HG03103 (cell line): ENCODE measurements at regions not wholly inside any gene's neighbourhood (a gene's known extent, or its start where the extent isn't known, plus 50 kb on each side); places are given as distances from the start of the nearest gene placed in this dataset.

ENCODE experiments used
- ATAC-seq: cut with Tn5 transposase; IDR thresholded peaks from one replicate; pipeline ENCODE4 v1.9.1; 2021; ENCODE audit warnings: low read depth; ENCODE audit not compliant: unreplicated experiment

GRCh38 chr18:29644276-29644675 is 1398.3 kb downstream of the DSC3 start:
- ATAC-seq = no peak

- no peak for ATAC-seq
Measured at GRCh38 chr18:29629493-29630036, 1413.0 kb downstream of the DSC3 start.

DNA sequence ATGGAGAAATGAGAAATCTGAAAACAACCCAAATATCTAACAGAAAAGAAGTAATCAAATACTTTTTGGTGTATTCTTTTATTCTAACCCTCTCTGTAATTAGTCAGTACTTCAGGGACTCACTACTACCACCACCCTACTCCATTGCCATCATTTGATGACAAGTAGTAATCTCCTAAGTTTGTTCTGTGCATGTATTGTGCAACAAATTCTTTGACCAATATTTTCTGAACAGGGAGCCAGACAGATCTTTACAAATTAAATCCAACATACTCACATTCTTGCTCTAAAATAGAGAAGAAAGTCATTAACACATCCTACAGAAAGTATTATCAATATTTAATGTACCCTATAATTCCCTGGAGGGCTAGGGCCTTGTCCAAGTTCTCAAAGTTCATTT is 1416.4 kb downstream of the DSC3 start:
- ATAC-seq = no peak

GRCh38 chr18:29616867-29617266 is 1425.7 kb downstream of the DSC3 start:
- no peak for ATAC-seq

DNA sequence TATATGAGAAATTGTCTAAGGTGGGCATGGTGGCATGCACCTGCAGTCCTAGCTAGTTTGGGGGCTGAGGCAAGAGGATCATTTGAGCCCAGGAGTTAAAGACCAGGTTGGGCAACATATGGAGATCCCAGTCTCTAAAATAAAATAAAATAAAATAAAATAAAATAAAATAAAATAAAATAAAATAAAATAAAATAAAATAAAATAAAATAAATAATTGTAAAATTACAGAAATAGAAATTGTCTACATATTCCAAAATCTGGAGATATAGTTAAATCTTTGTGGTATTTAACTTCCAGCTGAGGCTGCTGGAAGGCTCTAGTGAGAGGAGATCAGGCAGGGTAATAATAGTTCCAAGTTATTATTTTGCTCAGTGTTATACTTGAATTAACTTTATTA is 1432.1 kb upstream of the CDH2 start:
- ATAC-seq = no peak

DNA sequence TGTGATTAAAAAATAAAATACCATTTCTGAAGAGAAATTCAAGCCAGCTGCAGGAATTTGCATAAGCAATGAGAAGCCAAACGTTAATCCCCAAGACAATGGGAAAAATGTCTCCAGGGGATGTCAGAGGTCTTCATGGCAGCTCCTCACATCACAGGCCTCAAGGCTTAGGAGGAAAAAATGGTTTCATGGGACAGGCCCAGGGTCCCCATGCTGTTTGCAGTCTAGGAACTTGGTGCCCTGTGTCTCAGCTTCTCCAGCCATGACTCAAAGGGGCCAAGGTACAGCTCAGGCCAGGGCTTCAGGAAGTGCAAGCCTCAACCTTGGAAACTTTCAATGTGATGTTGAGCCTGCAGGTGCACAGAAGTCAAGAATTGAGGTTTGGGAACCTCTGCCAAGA is 1428.4 kb upstream of the CDH2 start:
- no peak for ATAC-seq

GRCh38 chr18:29596959-29597358 is 1420.0 kb upstream of the CDH2 start:
- ATAC-seq = no peak

- no peak for ATAC-seq
Measured at GRCh38 chr18:29594493-29594892, 1417.6 kb upstream of the CDH2 start.

DNA sequence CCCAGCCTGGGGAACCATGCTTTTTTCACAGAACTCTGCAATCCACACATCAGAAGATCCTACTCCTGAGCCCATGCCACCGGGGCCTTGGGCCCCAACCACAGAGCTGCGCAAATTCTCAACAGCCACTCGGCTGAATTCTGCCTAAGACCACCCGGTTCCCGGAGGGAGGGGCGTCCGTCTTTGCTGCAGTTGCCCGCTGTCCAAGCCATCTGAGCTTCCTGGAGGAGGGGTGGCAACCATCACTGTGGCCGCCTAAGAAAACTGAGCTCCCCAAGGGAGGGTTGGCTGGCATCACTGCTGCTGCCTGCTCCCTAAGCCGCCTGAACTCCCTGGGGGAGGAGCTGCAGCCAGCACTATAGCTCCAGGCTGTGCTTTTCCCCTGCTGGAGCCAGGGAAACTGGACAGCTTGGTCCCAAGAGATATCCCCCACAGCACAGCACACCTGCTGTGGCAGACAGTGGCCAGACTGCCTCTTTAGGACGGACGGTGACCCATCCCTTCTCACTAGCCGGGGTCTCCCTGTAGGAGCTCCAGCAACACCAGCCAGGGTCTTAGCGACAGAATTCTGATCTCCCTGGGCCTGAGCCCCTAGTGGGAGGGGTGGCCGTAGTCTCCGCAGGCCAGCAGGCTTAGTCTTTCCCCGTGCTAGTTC is 1411.6 kb upstream of the CDH2 start:
- no peak for ATAC-seq

DNA sequence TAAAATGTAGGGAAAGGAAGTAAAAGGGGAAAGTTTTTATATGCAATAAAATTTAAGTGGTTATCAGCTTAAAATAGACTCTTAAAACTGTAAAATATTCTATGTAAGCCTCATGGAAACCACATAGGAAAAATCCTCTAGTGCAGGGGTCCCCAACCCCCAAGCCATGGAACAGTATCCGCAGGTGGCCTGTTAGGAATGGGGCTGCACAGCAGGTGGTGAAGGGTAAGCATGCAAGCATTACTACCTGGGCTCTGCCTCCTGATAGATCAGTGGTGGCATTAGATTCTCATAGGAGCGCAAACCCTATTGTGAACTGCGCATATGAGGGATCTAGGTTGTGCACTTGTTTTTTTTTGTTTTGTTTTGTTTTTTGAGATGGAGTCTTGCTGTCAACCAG is 1409.3 kb upstream of the CDH2 start:
- ATAC-seq = no peak

GRCh38 chr18:29560270-29560669 is 1383.3 kb upstream of the CDH2 start:
- peak; percentile 80 for ATAC-seq

- no peak for ATAC-seq
Measured at GRCh38 chr18:29556070-29556469, 1379.1 kb upstream of the CDH2 start.

DNA sequence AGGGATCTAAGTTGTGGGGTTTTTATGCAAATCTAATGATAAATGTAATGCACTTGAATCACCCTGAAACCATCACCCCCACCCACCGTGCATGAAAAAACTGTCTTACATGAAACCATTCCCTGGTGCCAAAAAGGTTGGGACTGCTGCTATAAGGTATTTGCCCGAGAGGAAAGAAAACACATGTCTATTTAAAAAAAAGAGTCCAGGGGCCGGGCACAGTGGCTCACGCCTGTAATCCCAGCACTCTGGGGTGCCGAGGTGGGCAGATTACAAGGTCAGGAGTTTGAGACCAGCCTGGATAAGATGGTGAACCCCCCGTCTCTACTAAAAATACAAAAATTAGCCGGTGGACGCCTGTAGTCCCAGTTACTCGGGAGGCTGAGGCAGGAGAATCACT is 1372.8 kb upstream of the CDH2 start:
- no peak for ATAC-seq

DNA sequence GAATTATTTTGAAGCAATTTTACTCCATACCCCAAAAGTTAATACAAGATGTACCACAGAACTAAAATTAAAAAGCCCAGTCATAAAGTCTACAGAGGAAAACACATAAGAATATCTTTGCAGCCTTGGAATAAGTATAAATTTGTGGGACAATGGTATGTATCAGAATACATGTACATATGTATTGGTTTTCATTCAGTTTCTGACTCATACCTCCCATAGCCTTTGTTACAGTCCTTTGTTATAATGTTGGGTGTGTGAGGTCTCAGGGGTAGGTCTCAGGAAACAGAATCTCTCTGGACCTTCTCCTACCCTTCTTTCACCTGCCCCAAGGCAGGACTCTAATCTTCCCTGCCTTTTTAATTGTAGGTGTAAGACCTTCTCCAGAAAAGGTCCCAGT is 1370.7 kb upstream of the CDH2 start:
- ATAC-seq = no peak

GRCh38 chr18:29540548-29540947 is 1363.6 kb upstream of the CDH2 start:
- ATAC-seq = no peak

DNA sequence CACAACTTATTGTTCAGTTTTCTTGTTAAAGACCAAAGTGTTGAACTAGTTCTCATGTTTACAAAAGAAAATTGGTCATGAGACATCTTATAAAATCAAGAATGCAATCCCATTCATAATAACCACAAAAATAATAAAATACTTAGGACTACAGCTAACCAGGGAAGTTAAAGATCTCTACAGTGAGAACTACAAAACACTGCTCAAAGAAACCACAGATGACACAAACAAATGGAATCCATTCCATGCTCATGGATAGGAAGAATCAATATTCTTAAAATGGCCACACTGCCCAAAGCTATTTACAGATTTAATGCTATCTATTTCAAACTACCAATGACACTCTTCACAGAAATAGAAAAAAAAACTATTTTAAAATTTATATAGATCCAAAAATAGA is 1354.8 kb upstream of the CDH2 start:
- no peak for ATAC-seq

GRCh38 chr18:29523371-29523770 is 1346.4 kb upstream of the CDH2 start:
- ATAC-seq = no peak

DNA sequence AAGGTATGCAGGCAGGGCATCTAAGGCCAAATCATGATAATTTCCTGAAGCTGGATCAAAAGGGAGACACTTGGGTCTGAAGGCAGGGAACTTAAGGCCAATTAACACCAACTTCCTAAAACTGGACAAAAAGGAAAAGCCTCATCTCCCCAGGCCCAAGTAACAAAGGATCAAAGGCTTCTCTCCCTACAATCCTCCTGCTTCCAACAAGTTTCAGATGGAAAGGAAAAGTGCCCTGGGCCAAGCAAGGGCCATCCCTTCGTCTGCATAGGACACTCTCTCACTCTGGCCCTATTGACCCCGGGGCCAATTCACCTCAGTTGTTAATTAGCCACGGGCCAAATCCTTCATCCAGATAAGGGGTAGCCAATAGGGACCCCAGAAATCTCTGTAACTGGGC is 1335.8 kb upstream of the CDH2 start:
- ATAC-seq = no peak

GRCh38 chr18:29512203-29512602 is 1335.3 kb upstream of the CDH2 start:
- no peak for ATAC-seq

DNA sequence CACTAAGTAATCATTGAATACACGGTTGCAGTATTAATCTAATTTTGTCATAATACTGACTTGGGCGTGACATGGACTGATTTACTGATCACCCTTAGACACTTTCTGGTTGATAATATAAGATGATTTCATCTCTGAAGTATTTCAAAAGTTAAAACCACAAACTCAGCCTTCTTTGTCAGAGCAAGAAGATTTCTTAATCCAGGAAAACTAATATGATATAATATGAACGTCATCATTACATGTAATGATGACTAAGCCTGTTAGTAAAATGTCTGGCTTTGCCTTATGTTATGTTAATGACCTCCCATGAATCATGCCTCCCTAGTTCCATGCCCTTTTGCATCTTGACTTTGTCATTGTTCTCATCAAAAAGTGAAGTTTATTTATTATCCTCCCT is 1325.0 kb upstream of the CDH2 start:
- no peak for ATAC-seq

- ATAC-seq = no peak
Measured at GRCh38 chr18:29496152-29496680, 1319.3 kb upstream of the CDH2 start.

DNA sequence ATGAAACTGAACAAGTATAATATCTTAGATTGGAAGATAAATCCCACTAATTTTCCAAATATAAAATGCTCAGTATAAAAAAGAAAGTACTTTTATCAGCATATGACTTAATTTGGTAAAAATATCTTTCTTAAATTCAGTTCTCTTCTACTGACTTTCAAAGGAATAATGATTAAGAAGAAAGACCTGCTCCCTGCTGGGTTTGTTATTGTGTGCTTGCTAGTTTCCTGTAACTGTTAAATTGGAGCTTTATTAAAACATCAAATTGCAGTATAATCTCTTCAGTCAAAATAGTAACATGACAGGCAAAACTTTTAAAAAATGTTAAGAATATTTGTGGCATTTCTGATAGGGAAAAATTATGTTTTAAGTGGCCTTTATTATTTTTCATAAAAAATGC is 1317.4 kb upstream of the CDH2 start:
- ATAC-seq = no peak

- ATAC-seq = no peak
Measured at GRCh38 chr18:29491907-29492306, 1315.0 kb upstream of the CDH2 start.
